A673 (cell line): ENCODE measurements at regions not wholly inside any gene's neighbourhood (a gene's known extent, or its start where the extent isn't known, plus 50 kb on each side); places are given as distances from the start of the nearest gene placed in this dataset.

Experiments
- BruUV-seq: library from RNA; stranded (reverse); fragments of 400-500 nt; replicated peaks from 2 replicates; lab custom pipeline; 2021; lab: Mats Ljungman, UMichigan
- CTCF ChIA-PET: fragments of 300-600 bp; sonication (Branson Sonifier 250); formaldehyde crosslinking; loops from one replicate; lab custom pipeline; 2022; ENCODE audit warnings: antibody characterized with exemption; lab: Charles Lee
- POLR2A ChIA-PET: fragments of 300-600 bp; sonication (Branson Sonifier 250); formaldehyde crosslinking; loops from one replicate; lab custom pipeline; 2022; ENCODE audit warnings: antibody characterized with exemption; ENCODE audit not compliant: low non-redundant PET; lab: Charles Lee
- DNase-seq: peaks from one replicate; pipeline ENCODE4 v3.0.0-alpha.2; 2015; ENCODE audit warnings: low spot score
- H3K27ac ChIP-seq: fragments of 200-600 bp; sonication (generic); 2 replicates; pipeline ENCODE4 v1.5.1; 2016; ENCODE audit warnings: mixed run types, low read depth, mild to moderate bottlenecking, mixed read lengths, antibody characterized with exemption, low read length; ENCODE audit not compliant: poor library complexity, severe bottlenecking
- H3K27me3 ChIP-seq: fragments of 200-600 bp; sonication (generic); replicated peaks from 2 replicates; pipeline ENCODE4 v1.6.1; 2017; ENCODE audit warnings: mixed run types, low read depth, mild to moderate bottlenecking, mixed read lengths, antibody characterized with exemption, low read length; ENCODE audit not compliant: insufficient read depth, poor library complexity
- H3K36me3 ChIP-seq: fragments of 200-600 bp; sonication (generic); 2 replicates; pipeline ENCODE4 v1.6.1; 2016; ENCODE audit warnings: mixed run types, mild to moderate bottlenecking, mixed read lengths, antibody characterized with exemption, low read length; ENCODE audit not compliant: insufficient read depth, poor library complexity, severe bottlenecking
- H3K4me1 ChIP-seq: fragments of 200-600 bp; sonication (generic); 2 replicates; pipeline ENCODE4 v1.6.1; 2017; ENCODE audit warnings: mixed run types, mild to moderate bottlenecking, mixed read lengths, antibody characterized with exemption, low read length; ENCODE audit not compliant: insufficient read depth, poor library complexity, severe bottlenecking
- H3K4me3 ChIP-seq: fragments of 200-600 bp; sonication (generic); 2 replicates; pipeline ENCODE4 v1.5.1; 2016; ENCODE audit warnings: low read depth, mixed run types, mild to moderate bottlenecking, mixed read lengths, low read length; ENCODE audit not compliant: poor library complexity, severe bottlenecking
- H3K9me3 ChIP-seq: fragments of 200-600 bp; sonication (generic); 2 replicates; pipeline ENCODE4 v1.6.1; 2016; ENCODE audit warnings: mixed run types, low read depth, mild to moderate bottlenecking, mixed read lengths, antibody characterized with exemption, low read length; ENCODE audit not compliant: poor library complexity, severe bottlenecking
- CTCF ChIP-seq: fragments of 300-800, 200-600 bp; sonication (generic); conservative IDR thresholded peaks from 2 replicates; pipeline ENCODE4 v1.5.1; 2017; ENCODE audit warnings: low read depth, mild to moderate bottlenecking, antibody characterized with exemption, low read length, moderate library complexity, mixed read lengths
- EZH2 ChIP-seq: fragments of 200-600 bp; sonication (generic); IDR thresholded peaks from 2 replicates; pipeline ENCODE4 v1.6.1; 2017; ENCODE audit warnings: borderline replicate concordance, low read depth, mild to moderate bottlenecking, mixed read lengths, antibody characterized with exemption, low read length; ENCODE audit not compliant: poor library complexity, severe bottlenecking
- intact Hi-C: fragments of 100-400 bp; cut with micrococcal nuclease; formaldehyde crosslinking; loops from one replicate; pipeline ENCODE4 v1.10.0; 2022; ENCODE audit not compliant: unreplicated experiment

DNA sequence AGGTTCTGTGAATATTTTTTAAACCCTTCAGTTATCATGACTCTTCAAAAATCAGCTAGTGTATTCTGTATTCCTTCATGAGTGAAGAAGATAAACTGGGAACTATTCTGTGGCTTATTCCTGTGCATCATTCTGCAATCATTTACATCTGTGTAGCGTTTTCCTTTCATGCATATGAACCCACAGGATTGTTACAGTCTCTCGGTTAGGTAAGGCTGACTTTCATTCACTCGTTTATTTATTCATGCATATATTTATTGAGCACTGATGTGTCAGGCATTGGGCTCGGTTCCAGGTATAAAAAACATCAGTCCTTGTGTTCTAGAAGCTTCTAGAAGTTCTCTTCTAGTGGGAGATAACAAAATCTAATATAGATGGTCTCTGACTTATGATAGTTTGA lies 318.4 kb downstream of the MAN2A1 start:
- no TSS peak for BruUV-seq
- Histone ChIP-seq H3K36me3 (no peaks in the 10 kb centered on the region), H3K9me3 (no peaks in the 10 kb centered on the region), H3K4me3 (no peak overlapping the region), H3K4me1 (no peaks in the 10 kb centered on the region), H3K27ac (no peak overlapping the region), H3K27me3 (no peaks in the 10 kb centered on the region)
- POLR2A ChIA-PET: no interaction called here
- intact Hi-C loops: no loop called here
- no peak for TF ChIP-seq EZH2
- TF ChIP-seq CTCF: no peak
- CTCF ChIA-PET: no interaction called here
- DNase-seq: no peak

GRCh38 chr5:110012145-110012544 lies 322.4 kb downstream of the MAN2A1 start:
- Histone ChIP-seq H3K4me3 (no peak overlapping the region), H3K27me3 (no peaks in the 10 kb centered on the region), H3K27ac (no peak overlapping the region), H3K4me1 (no peaks in the 10 kb centered on the region), H3K9me3 (no peaks in the 10 kb centered on the region), H3K36me3 (no peaks in the 10 kb centered on the region)
- TF ChIP-seq EZH2: no peak
- TF ChIP-seq CTCF: no peak
- BruUV-seq: no TSS peak
- intact Hi-C loops: no loop called here
- CTCF ChIA-PET: no interaction called here
- DNase-seq: no peak
- POLR2A ChIA-PET: interaction anchor here (0.5 kb wide), 1 partner anchor 1160 kb away, joined by 5 read pairs; no protein-coding TSS in a partner anchor

GRCh38 chr5:110013017-110013416 lies 323.3 kb downstream of the MAN2A1 start:
- Histone ChIP-seq H3K9me3 (no peaks in the 10 kb centered on the region), H3K27ac (no peak overlapping the region), H3K27me3 (no peaks in the 10 kb centered on the region), H3K36me3 (no peaks in the 10 kb centered on the region), H3K4me1 (no peaks in the 10 kb centered on the region), H3K4me3 (no peak overlapping the region)
- ChIA-PET POLR2A (no interaction called here), CTCF (no interaction called here)
- no TSS peak for BruUV-seq
- intact Hi-C loops: no loop called here
- no peak for TF ChIP-seq CTCF
- TF ChIP-seq EZH2: no peak
- DNase-seq: no peak
